Thoracic aorta (tissue), 2 donors: ENCODE measurements at regions not wholly inside any gene's neighbourhood (a gene's known extent, or its start where the extent isn't known, plus 50 kb on each side); places are given as distances from the start of the nearest gene placed in this dataset.

Experiments used
- ATAC-seq: fragments of 150-250 bp; one replicate; pipeline ENCODE4 v1.8.0; 2017; ENCODE audit warnings: low read depth; ENCODE audit not compliant: insufficient number of reproducible peaks, low FRiP score
- DNase-seq: peaks from one replicate; pipeline ENCODE4 v3.0.0-alpha.2; 2020; ENCODE audit warnings: low spot score
- H3K27ac ChIP-seq, 2 donors: fragments of 200-600 bp; sonication (generic); 1 replicate in 1 of 2; 2 replicates in 1 of 2; pipeline ENCODE4 v1.5.1; 2016; ENCODE audit warnings: mild to moderate bottlenecking in 2 of 2, moderate library complexity in 2 of 2
- H3K27me3 ChIP-seq: fragments of 200-600 bp; sonication (generic); replicated peaks from 2 replicates; pipeline ENCODE4 v1.6.0; 2016; ENCODE audit warnings: mild to moderate bottlenecking; ENCODE audit not compliant: insufficient read depth
- H3K36me3 ChIP-seq: fragments of 200-600 bp; sonication (generic); one replicate; pipeline ENCODE4 v1.5.1; 2016
- H3K4me1 ChIP-seq, 2 donors: fragments of 200-600 bp; sonication (generic); 1 replicate in 1 of 2; 2 replicates in 1 of 2; pipeline versions ENCODE4 v1.5.1 to v1.6.0; 2016; ENCODE audit warnings: low read depth in 2 of 2, mild to moderate bottlenecking in 1 of 2; ENCODE audit not compliant: control insufficient read depth in 1 of 2
- H3K4me3 ChIP-seq: fragments of 200-600 bp; sonication (generic); 2 replicates; pipeline ENCODE4 v1.5.1; 2016; ENCODE audit warnings: mild to moderate bottlenecking
- H3K9me3 ChIP-seq: fragments of 200-600 bp; sonication (generic); 2 replicates; pipeline ENCODE4 v1.5.1; 2016
- TF ChIP-seq, protein P1 (sequence below): fragments of 200-600 bp; sonication (generic); IDR thresholded peaks from one replicate; pipeline ENCODE4 v1.5.1; 2019; ENCODE audit warnings: antibody characterized with exemption

DNA sequence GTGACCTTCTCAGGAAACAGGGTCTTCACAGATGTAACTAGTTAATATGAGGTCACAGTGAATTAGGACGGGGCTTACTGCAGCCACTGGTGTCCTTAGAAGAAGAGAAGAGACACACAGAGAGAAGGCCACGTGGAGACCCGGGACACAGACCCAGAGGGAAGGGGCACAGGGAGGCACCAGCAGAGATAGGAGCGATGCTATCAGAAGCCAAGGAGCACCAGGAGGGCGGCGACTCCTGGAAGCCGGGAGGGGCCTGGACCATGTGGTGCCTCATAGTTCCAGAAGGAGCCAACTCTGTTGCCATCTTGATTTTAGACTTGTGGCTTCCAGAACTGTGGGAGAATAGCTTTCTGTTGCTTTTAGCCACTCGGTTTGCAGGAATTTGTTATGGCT lies 505.9 kb downstream of the TCERG1L start:
- TF ChIP-seq, protein P1, sequence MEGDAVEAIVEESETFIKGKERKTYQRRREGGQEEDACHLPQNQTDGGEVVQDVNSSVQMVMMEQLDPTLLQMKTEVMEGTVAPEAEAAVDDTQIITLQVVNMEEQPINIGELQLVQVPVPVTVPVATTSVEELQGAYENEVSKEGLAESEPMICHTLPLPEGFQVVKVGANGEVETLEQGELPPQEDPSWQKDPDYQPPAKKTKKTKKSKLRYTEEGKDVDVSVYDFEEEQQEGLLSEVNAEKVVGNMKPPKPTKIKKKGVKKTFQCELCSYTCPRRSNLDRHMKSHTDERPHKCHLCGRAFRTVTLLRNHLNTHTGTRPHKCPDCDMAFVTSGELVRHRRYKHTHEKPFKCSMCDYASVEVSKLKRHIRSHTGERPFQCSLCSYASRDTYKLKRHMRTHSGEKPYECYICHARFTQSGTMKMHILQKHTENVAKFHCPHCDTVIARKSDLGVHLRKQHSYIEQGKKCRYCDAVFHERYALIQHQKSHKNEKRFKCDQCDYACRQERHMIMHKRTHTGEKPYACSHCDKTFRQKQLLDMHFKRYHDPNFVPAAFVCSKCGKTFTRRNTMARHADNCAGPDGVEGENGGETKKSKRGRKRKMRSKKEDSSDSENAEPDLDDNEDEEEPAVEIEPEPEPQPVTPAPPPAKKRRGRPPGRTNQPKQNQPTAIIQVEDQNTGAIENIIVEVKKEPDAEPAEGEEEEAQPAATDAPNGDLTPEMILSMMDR, result no peak
- no peaks in the 10 kb centered on the region for H3K4me1 ChIP-seq
- DNase-seq (no peak), ATAC-seq (no peak)
- H3K27ac ChIP-seq, result no peak overlapping the region
- H3K4me3 ChIP-seq, result no peak overlapping the region
- H3K9me3 ChIP-seq, result no peaks in the 10 kb centered on the region
- H3K36me3 ChIP-seq, result no peaks in the 10 kb centered on the region
- H3K27me3 ChIP-seq, result no peaks in the 10 kb centered on the region

DNA sequence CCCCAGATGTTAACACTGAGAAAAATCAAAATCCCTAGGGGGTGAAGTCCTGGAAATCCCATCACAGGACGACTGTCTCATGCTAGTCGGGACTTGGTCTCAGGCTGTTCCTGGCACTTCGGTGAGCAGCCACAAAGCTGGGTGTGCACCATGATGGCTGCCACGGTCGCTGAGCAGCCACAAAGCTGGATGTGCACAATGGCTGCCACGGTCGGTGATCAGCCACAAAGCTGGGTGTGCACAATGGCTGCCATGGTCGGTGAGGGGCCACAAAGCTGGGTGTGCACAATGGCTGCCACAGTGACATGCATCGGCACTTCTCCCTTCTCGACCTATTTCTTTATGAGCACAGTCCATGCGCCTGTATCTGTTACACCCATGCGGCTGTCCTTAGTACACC lies 505.1 kb downstream of the TCERG1L start:
- TF ChIP-seq, protein P1, result no peak
- H3K4me1 ChIP-seq, result no peaks in the 10 kb centered on the region
- ATAC-seq (no peak), DNase-seq (no peak)
- no peaks in the 10 kb centered on the region for H3K27me3 ChIP-seq
- H3K36me3 ChIP-seq, result no peaks in the 10 kb centered on the region
- no peak overlapping the region for H3K27ac ChIP-seq
- no peak overlapping the region for H3K4me3 ChIP-seq
- no peaks in the 10 kb centered on the region for H3K9me3 ChIP-seq

DNA sequence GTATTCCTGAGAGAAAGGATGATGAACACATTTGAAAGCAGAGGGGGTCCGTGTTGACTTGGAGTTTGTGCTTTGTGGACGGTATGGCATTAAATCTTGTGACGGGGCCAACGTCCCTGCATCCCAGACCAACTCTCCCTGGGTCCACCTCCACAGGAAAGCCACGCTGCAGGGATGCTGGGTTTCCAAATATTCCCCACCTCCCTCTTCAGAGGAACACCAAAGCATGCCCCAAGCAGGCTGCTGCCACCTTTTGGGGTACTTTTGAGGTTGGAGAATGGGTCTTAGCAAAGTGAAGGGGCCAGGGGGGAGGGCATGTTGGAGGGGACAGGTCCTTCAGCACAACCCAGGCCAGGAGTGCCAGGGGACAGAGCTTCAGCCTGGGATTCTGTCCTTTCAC lies 504.4 kb downstream of the TCERG1L start:
- H3K36me3 ChIP-seq, result no peaks in the 10 kb centered on the region
- H3K27ac ChIP-seq, result no peak overlapping the region
- H3K9me3 ChIP-seq, result no peaks in the 10 kb centered on the region
- no peak overlapping the region for H3K4me3 ChIP-seq
- no peak for ATAC-seq
- no peaks in the 10 kb centered on the region for H3K4me1 ChIP-seq
- no peaks in the 10 kb centered on the region for H3K27me3 ChIP-seq
- TF ChIP-seq, protein P1, result no peak
- DNase-seq, result no peak

DNA sequence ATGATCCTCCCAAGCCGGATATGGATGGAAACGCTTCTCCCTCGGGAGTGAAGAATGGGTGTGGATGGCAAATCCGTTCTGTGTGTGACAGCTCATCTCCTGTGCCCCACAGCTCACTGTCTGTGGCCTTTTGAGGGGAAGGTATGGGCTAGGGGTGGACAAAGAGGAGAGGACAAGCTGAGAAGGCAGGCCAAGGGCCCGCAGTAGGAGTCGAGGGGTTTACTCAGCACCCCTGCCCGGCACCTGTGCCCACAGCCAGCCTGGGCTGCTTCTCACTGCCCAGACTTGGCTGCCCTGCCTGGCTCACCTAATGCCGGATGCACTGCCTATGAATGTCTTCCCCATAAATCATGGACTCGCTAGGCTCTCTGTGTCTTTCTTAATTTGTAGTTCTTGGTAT lies 503.8 kb downstream of the TCERG1L start:
- Histone ChIP-seq H3K27ac (no peak overlapping the region), H3K4me1 (no peaks in the 10 kb centered on the region), H3K27me3 (no peaks in the 10 kb centered on the region), H3K4me3 (no peak overlapping the region), H3K36me3 (no peaks in the 10 kb centered on the region), H3K9me3 (no peaks in the 10 kb centered on the region)
- no peak for DNase-seq
- TF ChIP-seq, protein P1, result no peak
- ATAC-seq, result no peak

DNA sequence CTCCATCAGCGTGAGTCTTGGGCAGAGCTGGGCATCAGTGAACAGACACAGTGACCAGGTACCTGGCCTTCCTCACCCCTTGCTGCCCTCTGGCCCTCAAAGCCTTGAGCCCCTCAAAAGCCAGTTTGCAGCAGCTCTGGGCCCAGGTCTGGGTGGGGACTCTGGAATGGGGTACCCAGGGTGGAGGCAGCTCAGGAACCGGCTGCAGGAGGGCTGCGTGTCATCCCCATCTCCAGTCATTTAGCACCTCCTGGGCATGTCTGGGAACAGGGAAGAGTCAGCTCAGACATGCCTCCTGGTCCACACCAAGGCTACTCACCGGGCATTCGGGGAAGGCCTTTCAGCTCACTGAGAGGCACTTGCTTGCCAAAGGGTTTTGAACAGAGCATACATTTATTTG lies 503.3 kb downstream of the TCERG1L start:
- no peak for ATAC-seq
- Histone ChIP-seq H3K4me3 (no peak overlapping the region), H3K27ac (no peak overlapping the region), H3K36me3 (no peaks in the 10 kb centered on the region), H3K27me3 (no peaks in the 10 kb centered on the region), H3K9me3 (no peaks in the 10 kb centered on the region), H3K4me1 (no peaks in the 10 kb centered on the region)
- TF ChIP-seq, protein P1, result no peak
- DNase-seq, result no peak
